GM12874 (cell line): ENCODE measurements at regions not wholly inside any gene's neighbourhood (a gene's known extent, or its start where the extent isn't known, plus 50 kb on each side); places are given as distances from the start of the nearest gene placed in this dataset.

Experiments used
- CTCF ChIP-seq: IDR thresholded peaks from 2 replicates; pipeline ENCODE4 v1.5.1; 2011; ENCODE audit warnings: low read depth, mild to moderate bottlenecking, control low read depth, low read length, moderate library complexity; ENCODE audit not compliant: insufficient read depth

- TF ChIP-seq CTCF = no peak
Measured at GRCh38 chr21:19833082-19833481, 1165.1 kb upstream of the NCAM2 start.

GRCh38 chr21:19842601-19843000 is 1155.6 kb upstream of the NCAM2 start:
- no peak for TF ChIP-seq CTCF

- TF ChIP-seq CTCF = no peak
Measured at GRCh38 chr21:19844334-19844733, 1153.9 kb upstream of the NCAM2 start.

- no peak for TF ChIP-seq CTCF
Measured at GRCh38 chr21:19850157-19850556, 1148.1 kb upstream of the NCAM2 start.

- no peak for TF ChIP-seq CTCF
Measured at GRCh38 chr21:19853061-19853460, 1145.1 kb upstream of the NCAM2 start.

GRCh38 chr21:19853709-19854575 is 1144.3 kb upstream of the NCAM2 start:
- TF ChIP-seq CTCF = no peak

- no peak for TF ChIP-seq CTCF
Measured at GRCh38 chr21:19855522-19855921, 1142.7 kb upstream of the NCAM2 start.
